IMR-90 (cell line): ENCODE measurements at regions not wholly inside any gene's neighbourhood (a gene's known extent, or its start where the extent isn't known, plus 50 kb on each side); places are given as distances from the start of the nearest gene placed in this dataset.

Experiments used
- ATAC-seq: fragments of 200-7000 bp; cut with Tn5 transposase; 2 replicates; pipeline ENCODE4 v1.9.1; 2020; ENCODE audit warnings: low read depth, mild to moderate bottlenecking, moderate library complexity
- BruUV-seq: library from RNA; stranded (reverse); fragments of 400-500 nt; replicated peaks from 2 replicates; lab custom pipeline; 2021; lab: Mats Ljungman, UMichigan
- CTCF ChIA-PET: fragments of 300-600 bp; formaldehyde crosslinking; extraction: SDS; loops from one replicate; lab custom pipeline; 2021; ENCODE audit warnings: antibody characterized with exemption; lab: Yijun Ruan, JAX
- POLR2A ChIA-PET: fragments of 300-600 bp; sonication (Branson Sonifier 250); formaldehyde crosslinking; loops from one replicate; lab custom pipeline; 2022; ENCODE audit warnings: antibody characterized with exemption; ENCODE audit not compliant: unreplicated experiment; lab: Charles Lee
- DNase-seq: peaks from one replicate; pipeline ENCODE4 v3.0.0; 2013
- H2AFZ ChIP-seq: replicated peaks from 2 replicates; pipeline ENCODE3; 2013; ENCODE audit warnings: low read length, mild to moderate bottlenecking; ENCODE audit not compliant: poor library complexity
- H2AK5ac ChIP-seq: 2 replicates; pipeline ENCODE4 v1.6.1; 2013; ENCODE audit warnings: low read depth, low read length, inconsistent platforms
- H2AK9ac ChIP-seq: replicated peaks from 2 replicates; pipeline ENCODE3; 2013; ENCODE audit warnings: mild to moderate bottlenecking, low read depth, low read length, moderate library complexity; ENCODE audit not compliant: poor library complexity
- H2BK120ac ChIP-seq: 2 replicates; pipeline ENCODE4 v1.6.1; 2013; ENCODE audit warnings: low read depth, low read length, inconsistent platforms
- H2BK15ac ChIP-seq: 3 replicates; pipeline ENCODE4 v1.6.1; 2013; ENCODE audit warnings: low read depth, low read length, inconsistent platforms
- H2BK20ac ChIP-seq: 2 replicates; pipeline ENCODE4 v1.6.1; 2013; ENCODE audit warnings: low read depth, mild to moderate bottlenecking, inconsistent platforms, low read length, moderate library complexity
- H2BK5ac ChIP-seq: 2 replicates; pipeline ENCODE4 v1.6.1; 2013; ENCODE audit warnings: mild to moderate bottlenecking, low read depth, low read length, inconsistent platforms; ENCODE audit not compliant: poor library complexity, severe bottlenecking
- H3K14ac ChIP-seq: replicated peaks from 2 replicates; pipeline ENCODE4 v1.6.1; 2013; ENCODE audit warnings: low read depth, low read length, inconsistent platforms
- H3K18ac ChIP-seq: 2 replicates; pipeline ENCODE4 v1.6.1; 2013; ENCODE audit warnings: low read depth, low read length, control low read depth
- H3K23ac ChIP-seq: 2 replicates; pipeline ENCODE4 v1.6.1; 2013; ENCODE audit warnings: low read depth, low read length, inconsistent platforms
- H3K27ac ChIP-seq: 2 replicates; pipeline ENCODE4 v1.5.1; 2013; ENCODE audit warnings: mild to moderate bottlenecking, control low read depth, low read length; ENCODE audit not compliant: insufficient read depth
- H3K27me3 ChIP-seq: 2 replicates; pipeline ENCODE4 v1.6.1; 2013; ENCODE audit warnings: low read length; ENCODE audit not compliant: control insufficient read depth, insufficient read depth
- H3K36me3 ChIP-seq: 2 replicates; pipeline ENCODE4 v1.6.1; 2013; ENCODE audit warnings: low read length, mixed read lengths; ENCODE audit not compliant: control insufficient read depth, insufficient read depth
- H3K4ac ChIP-seq: 2 replicates; pipeline ENCODE4 v1.6.1; 2013; ENCODE audit warnings: low read depth, low read length, inconsistent platforms
- H3K4me1 ChIP-seq: 2 replicates; pipeline ENCODE4 v1.6.1; 2013; ENCODE audit warnings: low read length, mixed read lengths; ENCODE audit not compliant: control insufficient read depth, insufficient read depth
- H3K4me2 ChIP-seq: 2 replicates; pipeline ENCODE4 v1.6.1; 2013; ENCODE audit warnings: low read depth, mild to moderate bottlenecking, control low read depth, low read length, moderate library complexity
- H3K4me3 ChIP-seq: 2 replicates; pipeline ENCODE4 v1.5.1; 2013; ENCODE audit warnings: low read depth, mild to moderate bottlenecking, control low read depth, low read length, moderate library complexity; ENCODE audit not compliant: insufficient read depth
- H3K56ac ChIP-seq: 2 replicates; pipeline ENCODE4 v1.6.1; 2013; ENCODE audit warnings: low read length, inconsistent platforms; ENCODE audit not compliant: insufficient read depth; ENCODE audit errors: extremely low read depth
- H3K79me1 ChIP-seq, 2 experiments: 2 replicates each; pipeline ENCODE4 v1.6.1; 2013; ENCODE audit warnings: low read length in 2 of 2, inconsistent platforms in 1 of 2, low read depth in 1 of 2
- H3K9ac ChIP-seq: 2 replicates; pipeline ENCODE4 v1.6.1; 2013; ENCODE audit warnings: low read depth, low read length, control low read depth
- H3K9me1 ChIP-seq: 2 replicates; pipeline ENCODE4 v1.6.1; 2013; ENCODE audit warnings: low read length, inconsistent platforms; ENCODE audit not compliant: insufficient read depth
- H3K9me3 ChIP-seq: 2 replicates; pipeline ENCODE4 v1.6.1; 2013; ENCODE audit warnings: low read length; ENCODE audit not compliant: control insufficient read depth, insufficient read depth
- H4K20me1 ChIP-seq: 2 replicates; pipeline ENCODE4 v1.6.1; 2013; ENCODE audit warnings: low read length, inconsistent platforms; ENCODE audit not compliant: insufficient read depth
- H4K5ac ChIP-seq: 2 replicates; pipeline ENCODE4 v1.6.1; 2013; ENCODE audit warnings: mild to moderate bottlenecking, low read depth, low read length, control low read depth
- H4K8ac ChIP-seq, 2 experiments: 2 replicates each; pipeline ENCODE4 v1.6.1; 2013; ENCODE audit warnings: low read depth in 2 of 2, low read length in 2 of 2, control low read depth in 1 of 2, inconsistent platforms in 1 of 2
- H4K91ac ChIP-seq: 2 replicates; pipeline ENCODE4 v1.6.1; 2013; ENCODE audit warnings: low read depth, low read length, inconsistent platforms; ENCODE audit not compliant: insufficient read depth
- NFE2L2 ChIP-seq: fragments of 150-350 bp; IDR thresholded peaks from 2 replicates; pipeline ENCODE4 v1.6.1; 2016; ENCODE audit warnings: low read depth, mild to moderate bottlenecking, low read length
- RAD21 ChIP-seq: IDR thresholded peaks from 2 replicates; pipeline ENCODE4 v1.6.1; 2012; ENCODE audit warnings: low read length, improper control_type of control experiment
- RFX5 ChIP-seq: IDR thresholded peaks from 2 replicates; pipeline ENCODE4 v1.8.0; 2012; ENCODE audit warnings: low read depth, mild to moderate bottlenecking, low read length, moderate library complexity
- SMC3 ChIP-seq: fragments of 150-350 bp; IDR thresholded peaks from 2 replicates; pipeline ENCODE4 v1.6.1; 2016; ENCODE audit warnings: low read depth, mild to moderate bottlenecking, antibody characterized with exemption, low read length, moderate library complexity
- WGBS, 2 experiments: methylation state at CpG; one replicate each; pipeline versions ENCODE4 v1.1.5 to v1.1.7; 2013; ENCODE audit warnings: missing lambda C conversion rate in 2 of 2; ENCODE audit not compliant: insufficient read length in 1 of 2; ENCODE audit errors: extremely low coverage in 2 of 2; 5-methylcytosine and 5-hydroxymethylcytosine counted together
- dilution Hi-C: fragments of 300-500 bp; cut with HindIII; formaldehyde crosslinking; loops from one replicate; pipeline ENCODE4 v1.14.3; 2018; ENCODE audit warnings: low sequenced_read_pairs; ENCODE audit not compliant: unreplicated experiment
- in situ Hi-C: fragments of 300-500 bp; cut with MboI; formaldehyde crosslinking; loops from 3 replicates; pipeline ENCODE4 v1.14.3; 2019; ENCODE audit warnings: low sequenced_read_pairs, inconsistent platforms, mixed read lengths
- intact Hi-C: fragments of 100-400 bp; cut with micrococcal nuclease; formaldehyde crosslinking; loops from 2 replicates; pipeline ENCODE4 v1.10.0; 2022

DNA sequence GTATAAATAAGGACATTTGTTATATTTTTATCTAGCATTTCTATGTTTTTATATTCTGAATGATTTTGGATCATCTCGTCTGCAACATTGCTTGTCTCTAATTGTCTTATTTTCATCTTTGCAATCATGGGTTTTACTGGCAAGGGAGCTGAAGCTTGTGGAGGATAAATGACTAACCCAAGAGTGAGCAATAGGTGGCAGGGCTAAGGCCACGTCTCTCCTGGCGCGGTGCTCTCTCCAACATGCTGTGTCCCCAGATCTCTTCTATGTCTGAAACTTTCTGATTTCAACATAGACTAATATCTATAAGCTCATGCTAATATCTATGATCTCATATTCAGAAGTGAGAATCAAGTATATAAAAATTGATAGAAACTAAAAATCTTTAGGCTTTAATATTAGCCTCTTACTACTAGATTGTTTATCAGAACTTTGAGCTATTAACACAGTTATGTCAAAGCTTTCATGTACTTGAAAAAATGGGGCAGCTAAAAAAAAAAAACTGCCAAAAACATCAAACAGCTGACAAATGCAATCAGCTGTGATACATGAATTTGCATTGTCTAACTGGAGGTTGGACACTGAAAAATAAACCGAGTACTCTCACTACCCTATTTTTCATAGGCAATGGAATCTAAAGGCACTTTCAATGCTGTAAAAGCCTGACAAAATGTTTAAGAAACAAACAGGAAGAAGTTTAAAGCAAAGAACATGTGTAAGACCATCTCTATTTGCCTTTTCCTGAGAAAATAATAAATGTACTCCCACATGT, 169.2 kb downstream of the TMA16 start:
- Histone ChIP-seq H2BK15ac (no peak overlapping the region), H3K56ac (no peak overlapping the region)

More for the DNA sequence above, 169.2 kb downstream of the TMA16 start:
- Histone ChIP-seq H3K36me3 (no peaks in the 10 kb centered on the region), H4K8ac (no peak overlapping the region), H4K91ac (no peak overlapping the region), H4K5ac (no peak overlapping the region), H2BK20ac (no peak overlapping the region), H3K9me1 (no peaks in the 10 kb centered on the region), H2BK5ac (no peak overlapping the region), H3K4ac (no peak overlapping the region), H3K14ac (no peak overlapping the region), H3K4me2 (no peak overlapping the region), H3K9me3 (no peaks in the 10 kb centered on the region), H2AK5ac (no peak overlapping the region), H3K18ac (no peak overlapping the region), H4K20me1 (no peaks in the 10 kb centered on the region), H3K27ac (no peak overlapping the region), H2AK9ac (no peak overlapping the region), H3K27me3 (no peaks in the 10 kb centered on the region), H3K4me1 (no peaks in the 10 kb centered on the region), H3K23ac (no peak overlapping the region), H2AFZ (no peak overlapping the region), H3K9ac (no peak overlapping the region), H3K79me1 (no peaks in the 10 kb centered on the region), H3K4me3 (no peak overlapping the region), H2BK120ac (no peak overlapping the region)
- DNase-seq (no peak), ATAC-seq (no peak)
- ChIA-PET POLR2A (no interaction called here), CTCF (interaction anchor here (0.6 to 0.7 kb wide), 2 partner anchors 132 to 624 kb away, joined by 3 to 4 read pairs; no protein-coding TSS in a partner anchor)
- TF ChIP-seq RFX5, result no peak
- no peak for TF ChIP-seq SMC3
- no peak for TF ChIP-seq NFE2L2
- TF ChIP-seq RAD21, result no peak
- BruUV-seq, result no TSS peak
- in situ Hi-C loops (no loop called here), intact Hi-C loops (no loop called here), dilution Hi-C loops (no loop called here)
- WGBS, 2 experiments, result no CpG with 5 or more reads among the region's 5 CpGs
